HL-60 (cell line): ENCODE measurements at regions not wholly inside any gene's neighbourhood (a gene's known extent, or its start where the extent isn't known, plus 50 kb on each side); places are given as distances from the start of the nearest gene placed in this dataset.

Experiments
- DNase-seq, 2 experiments: peaks; one replicate each; pipeline ENCODE4 v3.0.0-alpha.2; 2010 to 2020; ENCODE audit warnings: low read depth in 1 of 2, low spot score in 1 of 2
- H3K27ac ChIP-seq: fragments of 250-450 bp; sonication (Bioruptor Pico); replicated peaks from 2 replicates; pipeline ENCODE4 v1.5.1; 2020; ENCODE audit warnings: mild to moderate bottlenecking, moderate library complexity
- H3K27me3 ChIP-seq: fragments of 250-450 bp; sonication (Bioruptor Pico); 2 replicates; pipeline ENCODE4 v1.5.1; 2021; ENCODE audit warnings: mild to moderate bottlenecking, moderate library complexity; ENCODE audit not compliant: insufficient read depth, poor library complexity, severe bottlenecking
- H3K4me3 ChIP-seq: replicated peaks from 2 replicates; pipeline ENCODE4 v1.5.1; 2011; ENCODE audit warnings: mild to moderate bottlenecking, control low read depth, low read length; ENCODE audit not compliant: insufficient read depth
- CTCF ChIP-seq: IDR thresholded peaks from one replicate; pipeline ENCODE4 v1.5.1; 2011; ENCODE audit warnings: low read length, control low read depth, inconsistent platforms; ENCODE audit not compliant: insufficient read depth
- GABPA ChIP-seq: IDR thresholded peaks from 2 replicates; pipeline ENCODE4 v1.6.1; 2012; ENCODE audit warnings: low read depth
- POLR2AphosphoS5 ChIP-seq: IDR thresholded peaks from 2 replicates; pipeline ENCODE4 v1.6.1; 2012; ENCODE audit warnings: low read depth
- REST ChIP-seq: IDR thresholded peaks from 2 replicates; pipeline ENCODE4 v1.6.1; 2012; ENCODE audit warnings: low read depth; ENCODE audit not compliant: insufficient replicate concordance
- SPI1 ChIP-seq: IDR thresholded peaks from 2 replicates; pipeline ENCODE4 v1.6.1; 2012; ENCODE audit warnings: low read depth, mild to moderate bottlenecking, borderline replicate concordance

GRCh38 chr7:36072620-36073019 is 80.4 kb upstream of the EEPD1 start:
- no peak overlapping the region for H3K27ac ChIP-seq
- TF ChIP-seq CTCF (no peak), POLR2AphosphoS5 (no peak), GABPA (no peak), REST (no peak), SPI1 (no peak)
- no peak for DNase-seq
- no peak overlapping the region for H3K4me3 ChIP-seq
- no peaks in the 10 kb centered on the region for H3K27me3 ChIP-seq

GRCh38 chr7:36075561-36075960 is 77.5 kb upstream of the EEPD1 start:
- no peak for DNase-seq
- Histone ChIP-seq H3K27me3 (no peaks in the 10 kb centered on the region), H3K27ac (no peak overlapping the region), H3K4me3 (no peak overlapping the region)
- TF ChIP-seq GABPA, result no peak

- H3K4me3 ChIP-seq, result no peak overlapping the region
- DNase-seq, result no peak
- no peak overlapping the region for H3K27ac ChIP-seq
- TF ChIP-seq SPI1 (no peak), GABPA (no peak), CTCF (no peak), POLR2AphosphoS5 (no peak), REST (no peak)
- no peaks in the 10 kb centered on the region for H3K27me3 ChIP-seq
Measured at GRCh38 chr7:36076074-36076473, 77.0 kb upstream of the EEPD1 start.

- Histone ChIP-seq H3K27ac (no peak overlapping the region), H3K4me3 (no peak overlapping the region), H3K27me3 (no peaks in the 10 kb centered on the region)
- no peak for TF ChIP-seq CTCF
- no peak for TF ChIP-seq REST
- no peak for TF ChIP-seq GABPA
- TF ChIP-seq SPI1, result no peak
- no peak for TF ChIP-seq POLR2AphosphoS5
- DNase-seq, result no peak
Measured at GRCh38 chr7:36078816-36079360, 74.2 kb upstream of the EEPD1 start.
